GM10266 (cell line): ENCODE measurements at regions not wholly inside any gene's neighbourhood (a gene's known extent, or its start where the extent isn't known, plus 50 kb on each side); places are given as distances from the start of the nearest gene placed in this dataset.

Source experiments
- DNase-seq: peaks from one replicate; pipeline ENCODE4 v3.0.0; 2012; ENCODE audit errors: extremely low spot score
- TF ChIP-seq, protein P1 (sequence below): IDR thresholded peaks from 2 replicates; pipeline ENCODE4 v1.5.1; 2012; ENCODE audit warnings: mild to moderate bottlenecking, low read depth; ENCODE audit not compliant: control insufficient read depth, insufficient read depth; ENCODE audit errors: missing control alignments

DNA sequence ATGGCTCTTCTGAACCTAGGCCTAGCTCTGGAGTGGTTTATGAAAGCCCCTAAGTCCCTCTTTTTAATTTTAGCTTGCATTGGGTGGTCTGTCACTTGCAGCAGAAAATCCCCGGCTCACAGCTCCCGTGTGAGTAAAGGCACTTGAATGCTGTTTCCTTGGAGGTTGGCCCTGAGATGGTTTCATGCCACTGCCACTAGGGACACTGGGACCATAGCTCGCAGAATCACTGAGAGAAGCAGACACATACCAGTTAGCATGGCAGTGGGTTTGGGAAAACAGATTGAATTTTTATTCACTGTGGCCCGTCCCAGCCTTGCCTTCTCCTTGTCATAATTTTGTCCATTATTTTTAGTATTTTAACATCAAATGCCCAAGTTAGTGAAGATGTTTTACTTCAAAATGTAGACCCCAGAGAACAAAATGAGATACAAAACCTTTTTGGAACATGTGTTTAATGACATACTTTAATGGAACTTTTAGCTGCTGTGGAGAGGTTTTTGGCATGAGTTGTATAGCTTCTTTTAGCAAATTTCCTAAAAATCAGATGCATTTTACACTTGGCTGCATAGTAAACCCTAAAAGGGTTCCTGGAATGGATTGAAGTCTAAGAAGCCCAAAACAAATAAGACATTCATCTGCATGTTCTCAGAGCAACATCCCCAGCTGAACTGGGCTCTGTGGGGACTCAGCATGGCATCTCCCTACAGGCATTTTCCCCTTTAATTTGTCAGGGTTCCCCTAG is 259.7 kb upstream of the PITRM1 start:
- TF ChIP-seq, protein P1, sequence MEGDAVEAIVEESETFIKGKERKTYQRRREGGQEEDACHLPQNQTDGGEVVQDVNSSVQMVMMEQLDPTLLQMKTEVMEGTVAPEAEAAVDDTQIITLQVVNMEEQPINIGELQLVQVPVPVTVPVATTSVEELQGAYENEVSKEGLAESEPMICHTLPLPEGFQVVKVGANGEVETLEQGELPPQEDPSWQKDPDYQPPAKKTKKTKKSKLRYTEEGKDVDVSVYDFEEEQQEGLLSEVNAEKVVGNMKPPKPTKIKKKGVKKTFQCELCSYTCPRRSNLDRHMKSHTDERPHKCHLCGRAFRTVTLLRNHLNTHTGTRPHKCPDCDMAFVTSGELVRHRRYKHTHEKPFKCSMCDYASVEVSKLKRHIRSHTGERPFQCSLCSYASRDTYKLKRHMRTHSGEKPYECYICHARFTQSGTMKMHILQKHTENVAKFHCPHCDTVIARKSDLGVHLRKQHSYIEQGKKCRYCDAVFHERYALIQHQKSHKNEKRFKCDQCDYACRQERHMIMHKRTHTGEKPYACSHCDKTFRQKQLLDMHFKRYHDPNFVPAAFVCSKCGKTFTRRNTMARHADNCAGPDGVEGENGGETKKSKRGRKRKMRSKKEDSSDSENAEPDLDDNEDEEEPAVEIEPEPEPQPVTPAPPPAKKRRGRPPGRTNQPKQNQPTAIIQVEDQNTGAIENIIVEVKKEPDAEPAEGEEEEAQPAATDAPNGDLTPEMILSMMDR = no peak
- no peak for DNase-seq

DNA sequence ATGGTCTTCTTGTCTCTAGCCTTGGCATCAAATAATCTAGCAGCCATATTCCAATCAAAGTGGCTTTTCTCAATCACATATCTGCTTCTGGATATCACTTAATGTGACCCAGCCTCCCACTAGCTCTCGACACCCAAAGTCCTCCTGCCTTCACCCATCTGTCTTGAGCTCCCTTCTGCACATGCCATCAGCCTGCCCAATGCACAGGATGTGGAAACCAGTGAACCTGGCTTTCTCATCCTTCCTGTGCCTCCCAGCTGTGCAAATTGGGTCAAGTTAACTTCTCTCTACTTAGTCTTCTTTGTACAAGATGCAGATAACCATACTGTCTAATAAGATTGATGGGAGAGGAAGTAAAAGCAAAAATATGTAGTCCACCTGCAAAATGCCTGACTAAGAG is 257.9 kb upstream of the PITRM1 start:
- TF ChIP-seq, protein P1 = no peak
- DNase-seq = no peak

DNA sequence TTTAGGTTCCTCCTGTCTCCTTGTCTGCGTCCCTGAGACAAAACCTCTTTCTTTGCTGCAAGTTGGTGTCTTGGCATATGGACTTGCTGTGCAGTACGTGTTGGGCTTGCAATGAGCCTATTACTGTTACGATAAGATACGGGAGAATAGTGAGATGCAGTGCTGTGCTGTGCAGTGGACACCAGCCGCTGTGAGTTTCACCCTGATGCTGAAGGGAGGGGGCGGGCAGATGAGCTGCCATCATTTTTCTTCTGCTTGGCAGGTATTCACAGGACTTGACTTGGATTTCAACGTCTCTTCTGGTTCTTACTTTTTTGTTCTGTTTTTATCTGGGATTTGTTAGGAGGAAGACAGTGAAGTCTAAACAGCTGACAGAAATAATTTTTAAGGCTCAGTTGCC is 257.1 kb upstream of the PITRM1 start:
- no peak for DNase-seq
- TF ChIP-seq, protein P1 = no peak

DNA sequence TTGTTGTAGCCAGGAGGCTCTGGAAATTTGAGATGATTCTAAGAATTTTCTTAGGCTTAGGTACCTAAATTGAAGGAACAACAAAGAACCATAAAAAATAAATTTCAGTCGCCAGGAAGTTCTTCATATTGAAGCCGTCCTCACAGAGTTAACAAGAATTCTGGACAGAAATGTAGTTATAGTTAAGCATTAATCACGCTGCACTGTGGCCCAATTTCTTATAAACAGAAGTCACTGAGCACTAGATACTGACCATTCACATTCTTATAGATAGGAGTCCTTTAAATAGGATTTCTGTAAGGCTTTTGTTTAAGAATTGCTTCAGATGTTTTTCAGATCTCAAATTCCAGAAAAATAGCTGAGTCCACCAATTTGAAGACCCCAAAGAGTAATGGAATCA is 256.2 kb upstream of the PITRM1 start:
- DNase-seq = no peak
- TF ChIP-seq, protein P1 = no peak

DNA sequence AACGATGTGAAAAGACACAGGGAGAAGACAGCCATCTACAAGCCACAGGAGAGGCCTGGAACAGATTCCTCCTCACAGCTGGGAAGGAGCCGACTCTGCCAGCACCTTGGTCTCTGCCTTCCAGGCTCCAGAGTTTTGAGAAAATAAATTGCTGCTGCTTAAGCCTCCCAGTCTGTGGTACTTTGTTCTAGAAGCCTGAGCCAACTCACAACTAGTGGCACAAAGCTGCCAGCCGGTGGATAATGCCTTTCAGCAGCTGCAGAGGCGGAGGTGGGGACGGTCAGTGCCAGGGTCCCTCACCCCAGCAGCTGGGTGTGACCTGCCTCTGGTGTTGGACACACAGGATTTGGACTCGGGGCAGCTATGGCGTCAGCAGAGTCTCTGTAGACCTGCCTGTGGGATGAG is 255.4 kb upstream of the PITRM1 start:
- no peak for DNase-seq
- TF ChIP-seq, protein P1 = no peak

DNA sequence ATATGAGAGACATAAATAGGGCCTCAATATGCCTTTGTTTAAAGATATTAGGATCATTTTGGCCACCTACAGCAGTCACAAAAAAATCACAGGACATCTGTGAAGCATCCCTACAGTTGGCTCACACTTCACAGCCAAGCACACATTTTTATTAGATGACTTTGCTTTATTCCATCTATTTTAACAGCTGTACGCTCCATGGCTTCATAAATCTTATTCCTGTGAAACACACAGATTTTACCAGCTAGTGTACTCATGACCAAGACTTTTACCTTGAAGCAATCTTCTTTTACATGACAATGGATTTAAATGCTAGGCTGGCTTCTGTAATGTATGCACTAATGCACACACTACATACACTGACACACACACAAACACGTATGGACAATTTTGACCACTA is 254.8 kb upstream of the PITRM1 start:
- TF ChIP-seq, protein P1 = no peak
- DNase-seq = no peak

DNA sequence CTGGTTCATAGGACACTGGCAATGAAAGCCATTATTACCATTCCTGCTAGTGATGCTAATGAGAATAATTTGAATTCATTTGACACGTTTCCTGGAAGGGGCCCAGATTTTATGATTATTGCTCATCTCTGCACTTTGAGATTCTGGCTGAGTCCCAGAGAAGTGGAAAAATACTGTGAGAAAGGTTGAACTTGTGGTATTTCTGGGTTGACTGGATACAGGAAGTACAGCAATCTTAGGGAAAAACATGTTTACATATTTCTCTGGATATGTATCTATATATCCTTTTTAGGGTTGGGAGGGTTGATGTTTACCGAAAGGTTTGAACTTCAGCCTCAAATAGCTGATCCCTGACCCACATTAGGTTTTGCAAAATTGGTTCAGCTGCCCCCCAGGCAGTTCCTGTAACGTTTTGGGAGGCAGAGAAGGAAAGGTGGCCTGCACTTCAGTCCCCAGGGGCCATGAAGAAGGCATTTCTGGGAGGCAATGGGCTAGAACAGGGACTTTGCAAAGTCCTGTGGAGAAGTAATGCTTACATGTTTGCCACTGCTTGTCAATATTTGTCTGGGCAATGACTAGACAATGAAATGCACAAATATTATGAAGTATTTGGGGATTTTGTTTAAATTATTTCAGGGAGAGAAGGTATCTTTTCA is 253.7 kb upstream of the PITRM1 start:
- DNase-seq = no peak
- TF ChIP-seq, protein P1 = no peak
